GM12873 (cell line): ENCODE measurements at regions not wholly inside any gene's neighbourhood (a gene's known extent, or its start where the extent isn't known, plus 50 kb on each side); places are given as distances from the start of the nearest gene placed in this dataset.

Experiments
- TF ChIP-seq, protein P1 (sequence below): IDR thresholded peaks from 2 replicates; pipeline ENCODE4 v1.5.1; 2012; ENCODE audit warnings: low read depth, mild to moderate bottlenecking, moderate library complexity, low read length, control low read depth; ENCODE audit not compliant: insufficient read depth; ENCODE audit errors: missing control alignments

DNA sequence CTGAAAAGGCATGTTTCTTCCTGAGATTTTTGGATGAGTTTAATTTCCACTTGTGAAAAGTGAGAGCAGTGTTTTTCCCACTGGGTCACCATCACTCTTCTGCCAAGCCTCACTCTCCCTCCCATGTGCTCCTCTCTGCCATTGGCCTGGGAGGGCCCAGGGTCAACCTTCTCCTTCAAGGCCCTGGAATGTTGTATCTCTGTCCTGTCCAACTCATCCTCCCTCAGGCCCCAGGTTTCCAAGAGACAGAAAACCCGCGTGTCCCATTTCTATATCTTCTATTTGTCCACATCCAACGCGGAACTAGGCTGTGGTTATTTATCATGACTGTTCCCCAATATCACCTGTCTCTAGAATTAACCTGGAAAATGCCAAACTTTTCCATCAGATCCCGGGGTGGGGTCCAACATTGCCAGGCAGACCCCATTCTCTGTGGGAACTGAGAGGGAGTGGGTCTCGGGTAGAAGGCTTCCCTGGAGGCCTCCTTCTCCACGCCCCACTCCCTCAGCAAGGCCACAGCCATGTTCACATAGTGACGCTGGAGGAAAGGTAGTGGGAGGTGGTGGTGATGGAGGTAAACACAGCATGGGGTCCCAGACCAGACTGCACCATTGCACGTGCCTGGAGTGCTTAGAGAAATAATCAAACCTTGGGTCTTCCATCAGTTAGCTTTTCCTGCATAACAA, 173.5 kb downstream of the SCP2D1 start:
- TF ChIP-seq, protein P1, sequence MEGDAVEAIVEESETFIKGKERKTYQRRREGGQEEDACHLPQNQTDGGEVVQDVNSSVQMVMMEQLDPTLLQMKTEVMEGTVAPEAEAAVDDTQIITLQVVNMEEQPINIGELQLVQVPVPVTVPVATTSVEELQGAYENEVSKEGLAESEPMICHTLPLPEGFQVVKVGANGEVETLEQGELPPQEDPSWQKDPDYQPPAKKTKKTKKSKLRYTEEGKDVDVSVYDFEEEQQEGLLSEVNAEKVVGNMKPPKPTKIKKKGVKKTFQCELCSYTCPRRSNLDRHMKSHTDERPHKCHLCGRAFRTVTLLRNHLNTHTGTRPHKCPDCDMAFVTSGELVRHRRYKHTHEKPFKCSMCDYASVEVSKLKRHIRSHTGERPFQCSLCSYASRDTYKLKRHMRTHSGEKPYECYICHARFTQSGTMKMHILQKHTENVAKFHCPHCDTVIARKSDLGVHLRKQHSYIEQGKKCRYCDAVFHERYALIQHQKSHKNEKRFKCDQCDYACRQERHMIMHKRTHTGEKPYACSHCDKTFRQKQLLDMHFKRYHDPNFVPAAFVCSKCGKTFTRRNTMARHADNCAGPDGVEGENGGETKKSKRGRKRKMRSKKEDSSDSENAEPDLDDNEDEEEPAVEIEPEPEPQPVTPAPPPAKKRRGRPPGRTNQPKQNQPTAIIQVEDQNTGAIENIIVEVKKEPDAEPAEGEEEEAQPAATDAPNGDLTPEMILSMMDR, result no peak

DNA sequence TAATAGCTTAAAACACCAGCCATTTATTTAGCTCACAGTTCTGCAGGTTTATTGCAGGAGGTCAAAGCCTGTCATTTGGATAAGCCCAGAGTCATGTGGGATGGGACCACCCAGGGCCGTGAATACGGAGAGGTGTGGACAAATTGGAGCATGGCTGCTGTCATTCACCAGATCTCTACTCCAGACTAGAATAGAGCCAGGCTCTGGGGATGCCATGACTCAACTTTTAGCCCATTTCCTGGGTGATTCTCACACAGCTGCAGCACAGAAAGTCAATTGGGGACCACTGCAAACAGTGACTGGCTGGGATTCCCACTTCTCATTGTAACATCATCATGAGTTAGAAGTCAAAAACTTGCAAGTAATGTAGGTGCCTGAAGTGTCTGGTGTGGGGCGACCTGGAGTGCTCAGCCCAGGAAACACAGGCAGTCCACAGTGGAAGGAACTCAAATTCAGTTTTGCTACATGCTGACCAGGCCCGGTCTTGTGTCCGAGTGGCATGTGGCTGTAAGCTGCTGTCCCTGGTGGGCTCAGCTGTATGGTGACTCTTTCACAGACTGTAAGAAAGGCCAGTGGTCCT, 174.3 kb downstream of the SCP2D1 start:
- TF ChIP-seq, protein P1, result no peak

DNA sequence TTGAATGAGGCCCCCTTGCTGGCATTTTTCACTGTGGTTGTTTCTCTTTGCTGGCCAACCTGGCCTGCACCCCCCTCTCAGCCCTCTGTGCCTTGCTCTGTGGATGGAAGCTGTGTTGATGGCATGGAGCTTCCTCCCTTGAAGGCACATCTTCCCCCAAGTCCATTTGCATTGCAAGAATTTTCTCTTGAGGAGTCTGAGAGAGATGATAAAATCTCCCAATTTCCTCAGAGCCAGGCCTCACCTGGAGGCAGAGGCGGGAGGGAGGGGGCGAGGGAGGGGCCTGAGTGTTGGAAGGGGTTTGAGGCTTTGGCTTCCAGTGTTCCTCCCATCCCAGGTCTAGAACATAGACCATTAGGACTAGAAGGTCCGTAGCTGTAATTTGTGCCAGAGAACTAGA, 175.1 kb downstream of the SCP2D1 start:
- TF ChIP-seq, protein P1, result no peak

- TF ChIP-seq, protein P1, result no peak
Observed at GRCh38 chr20:18989736-18990474, 176.3 kb downstream of the SCP2D1 start.

DNA sequence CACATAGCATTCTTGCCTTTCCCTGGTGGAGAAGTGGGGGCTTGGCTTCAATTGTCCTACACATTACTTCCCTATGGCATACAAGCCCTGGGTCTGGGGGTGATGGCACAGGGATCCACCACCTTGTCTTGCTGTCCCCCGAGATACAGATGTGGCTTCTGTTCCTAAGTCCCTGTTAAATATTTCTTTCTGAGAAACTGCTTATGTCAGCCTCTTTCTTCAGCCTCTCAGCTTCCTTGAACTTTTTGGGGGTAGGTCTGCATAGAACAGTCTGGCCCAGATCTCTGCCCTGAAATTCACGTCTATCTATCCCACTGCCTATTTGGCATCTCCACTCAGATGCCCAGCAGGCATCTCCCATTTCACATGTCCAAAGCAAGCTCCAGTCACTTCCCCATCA, 177.4 kb downstream of the SCP2D1 start:
- TF ChIP-seq, protein P1, result no peak

DNA sequence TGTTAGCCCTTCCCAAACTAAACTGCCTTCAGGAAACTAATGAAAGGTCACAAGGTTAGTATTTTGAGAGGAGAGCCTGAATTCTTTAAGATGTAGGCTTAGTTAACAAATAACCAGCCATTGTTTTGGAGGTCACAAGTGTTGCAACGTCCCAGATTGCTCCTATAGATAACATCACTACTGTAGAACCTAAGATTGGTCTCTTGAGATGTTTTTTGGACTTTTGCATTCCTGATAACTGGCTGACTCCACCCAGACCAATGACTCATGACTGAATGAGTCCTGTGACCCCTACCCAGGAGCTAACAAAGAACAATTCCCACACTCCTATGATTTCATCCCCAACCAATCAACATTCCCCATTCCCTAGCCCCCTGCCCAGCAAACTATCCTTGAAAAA, 178.8 kb downstream of the SCP2D1 start:
- TF ChIP-seq, protein P1, result no peak

- TF ChIP-seq, protein P1, result no peak
Observed at GRCh38 chr20:18995455-18995854, 181.9 kb downstream of the SCP2D1 start.
